DOHH2 (cell line): ENCODE measurements at regions not wholly inside any gene's neighbourhood (a gene's known extent, or its start where the extent isn't known, plus 50 kb on each side); places are given as distances from the start of the nearest gene placed in this dataset.
"Not testable (repeated sequence)": the region's sequence is repeated elsewhere in the genome, so short reads cannot be mapped to it uniquely, and the experiment has no call there.

Experiments
- H3F3A ChIP-seq: fragments of 200-600 bp; sonication (generic), shearing (Covaris generic); 2 replicates; pipeline ENCODE4 v1.6.0; 2016; ENCODE audit warnings: antibody characterized with exemption, mild to moderate bottlenecking; ENCODE audit not compliant: control insufficient read depth, insufficient read depth
- H3K27ac ChIP-seq: fragments of 200-600 bp; sonication (generic); 2 replicates; pipeline ENCODE4 v1.5.1; 2014; ENCODE audit warnings: low read depth, mild to moderate bottlenecking, low read length, moderate library complexity
- H3K27me3 ChIP-seq: fragments of 200-600 bp; sonication (generic); 2 replicates; pipeline ENCODE4 v1.6.1; 2014; ENCODE audit warnings: mild to moderate bottlenecking, low read length, mixed read lengths; ENCODE audit not compliant: control insufficient read depth
- H3K36me3 ChIP-seq: fragments of 200-600 bp; sonication (generic); 2 replicates; pipeline ENCODE4 v1.6.1; 2014; ENCODE audit warnings: mild to moderate bottlenecking, low read length, moderate library complexity, mixed read lengths; ENCODE audit not compliant: control insufficient read depth
- H3K4me1 ChIP-seq: fragments of 200-600 bp; sonication (generic); 2 replicates; pipeline ENCODE4 v1.6.1; 2014; ENCODE audit warnings: mild to moderate bottlenecking, low read length, mixed read lengths; ENCODE audit not compliant: control insufficient read depth
- H3K4me2 ChIP-seq: fragments of 200-600 bp; sonication (generic); 2 replicates; pipeline ENCODE4 v1.6.0; 2014; ENCODE audit warnings: mild to moderate bottlenecking, low read length, moderate library complexity
- H3K4me3 ChIP-seq: fragments of 200-600 bp; sonication (generic); 2 replicates; pipeline ENCODE4 v1.5.1; 2014; ENCODE audit warnings: mild to moderate bottlenecking, low read length, mixed read lengths
- H3K79me2 ChIP-seq: fragments of 200-600 bp; sonication (generic); 2 replicates; pipeline ENCODE4 v1.6.1; 2014; ENCODE audit warnings: mild to moderate bottlenecking, low read length, mixed read lengths; ENCODE audit not compliant: control insufficient read depth
- H3K9me2 ChIP-seq: fragments of 200-600 bp; sonication (generic); replicated peaks from 2 replicates; pipeline ENCODE4 v1.6.1; 2014; ENCODE audit warnings: mild to moderate bottlenecking, low read length, mixed read lengths; ENCODE audit not compliant: control insufficient read depth
- H3K9me3 ChIP-seq: fragments of 200-600 bp; sonication (generic); 2 replicates; pipeline ENCODE4 v1.6.1; 2014; ENCODE audit warnings: antibody characterized with exemption, low read length, mixed read lengths; ENCODE audit not compliant: control insufficient read depth, insufficient read depth
- H4K20me1 ChIP-seq: fragments of 200-600 bp; sonication (generic); 2 replicates; pipeline ENCODE4 v1.6.0; 2014; ENCODE audit warnings: low read depth, mild to moderate bottlenecking, antibody characterized with exemption, low read length, moderate library complexity; ENCODE audit not compliant: control insufficient read depth, insufficient read depth

GRCh38 chr2:87634106-87634505 lies 113.8 kb upstream of the PLGLB2 start:
- not testable (repeated sequence) for H3F3A ChIP-seq, H3K4me1 ChIP-seq, H3K4me2 ChIP-seq, H3K4me3 ChIP-seq, H3K79me2 ChIP-seq, H3K9me2 ChIP-seq, H3K36me3 ChIP-seq, H3K9me3 ChIP-seq, H3K27ac ChIP-seq, H4K20me1 ChIP-seq, H3K27me3 ChIP-seq

DNA sequence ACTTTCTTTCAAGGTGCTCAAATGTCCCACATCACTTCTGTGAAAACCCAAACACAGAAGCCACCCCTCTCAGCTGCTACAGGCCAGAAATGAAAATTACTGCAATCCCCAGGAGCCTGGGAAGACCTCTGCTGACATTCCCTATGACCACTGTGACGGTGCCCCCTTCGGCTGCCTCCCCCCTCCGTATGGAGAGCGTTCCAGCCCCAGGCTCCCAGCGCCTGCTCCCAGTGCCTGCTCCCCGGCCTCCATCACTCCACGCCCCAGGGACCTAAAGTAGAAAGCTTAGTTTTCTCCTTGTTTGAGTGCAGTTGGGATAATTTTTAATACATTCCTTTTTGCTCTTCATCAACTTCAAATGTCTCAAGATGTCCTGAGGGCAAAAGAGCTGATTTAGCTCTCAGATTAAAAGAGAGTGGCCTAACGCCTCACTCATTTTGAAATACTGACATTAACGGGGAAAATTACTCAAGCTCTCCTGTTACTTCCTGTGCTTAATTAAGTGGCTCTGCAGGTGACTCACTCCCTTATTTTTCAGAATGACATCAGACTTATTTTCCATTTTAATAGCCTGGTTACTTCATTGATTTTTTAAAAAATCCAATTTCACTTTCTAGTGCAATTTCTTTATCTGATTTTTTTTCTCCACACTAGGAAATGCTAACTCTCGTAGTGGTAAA lies 112.8 kb upstream of the PLGLB2 start:
- not testable (repeated sequence) for H3K4me1 ChIP-seq, H3K36me3 ChIP-seq, H3K27ac ChIP-seq, H3K9me3 ChIP-seq, H4K20me1 ChIP-seq, H3K9me2 ChIP-seq, H3F3A ChIP-seq, H3K79me2 ChIP-seq, H3K4me2 ChIP-seq, H3K27me3 ChIP-seq, H3K4me3 ChIP-seq

- H4K20me1 ChIP-seq, H3K36me3 ChIP-seq, H3K9me2 ChIP-seq, H3K27ac ChIP-seq, H3K9me3 ChIP-seq, H3K4me2 ChIP-seq, H3K27me3 ChIP-seq, H3K4me1 ChIP-seq, H3K4me3 ChIP-seq, H3K79me2 ChIP-seq, H3F3A ChIP-seq: not testable (repeated sequence)
These were observed 111.6 kb upstream of the PLGLB2 start for GRCh38 chr2:87636246-87636645.

DNA sequence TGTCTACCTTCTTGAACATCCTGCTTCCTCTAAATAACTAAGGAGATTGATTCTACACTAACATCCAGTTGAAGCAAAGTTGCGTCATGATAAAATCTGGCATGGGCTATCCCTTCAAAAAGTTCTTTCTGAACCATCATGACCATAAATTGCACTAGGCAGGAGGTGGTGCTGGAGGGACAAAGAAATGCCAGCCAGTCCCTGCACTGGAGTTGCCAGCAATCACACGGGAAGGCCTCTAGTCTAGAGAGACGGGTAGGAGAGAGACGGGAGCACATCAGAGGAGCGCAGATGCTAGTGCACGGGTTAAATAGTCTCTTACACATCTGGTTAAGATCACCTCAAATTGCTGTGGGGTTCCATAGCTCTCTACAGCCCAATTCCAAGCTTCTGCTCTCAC lies 111.2 kb upstream of the PLGLB2 start:
- not testable (repeated sequence) for H3K79me2 ChIP-seq, H3K36me3 ChIP-seq, H3K4me2 ChIP-seq, H3K27me3 ChIP-seq, H3F3A ChIP-seq, H3K27ac ChIP-seq, H4K20me1 ChIP-seq, H3K9me2 ChIP-seq, H3K9me3 ChIP-seq, H3K4me3 ChIP-seq, H3K4me1 ChIP-seq

DNA sequence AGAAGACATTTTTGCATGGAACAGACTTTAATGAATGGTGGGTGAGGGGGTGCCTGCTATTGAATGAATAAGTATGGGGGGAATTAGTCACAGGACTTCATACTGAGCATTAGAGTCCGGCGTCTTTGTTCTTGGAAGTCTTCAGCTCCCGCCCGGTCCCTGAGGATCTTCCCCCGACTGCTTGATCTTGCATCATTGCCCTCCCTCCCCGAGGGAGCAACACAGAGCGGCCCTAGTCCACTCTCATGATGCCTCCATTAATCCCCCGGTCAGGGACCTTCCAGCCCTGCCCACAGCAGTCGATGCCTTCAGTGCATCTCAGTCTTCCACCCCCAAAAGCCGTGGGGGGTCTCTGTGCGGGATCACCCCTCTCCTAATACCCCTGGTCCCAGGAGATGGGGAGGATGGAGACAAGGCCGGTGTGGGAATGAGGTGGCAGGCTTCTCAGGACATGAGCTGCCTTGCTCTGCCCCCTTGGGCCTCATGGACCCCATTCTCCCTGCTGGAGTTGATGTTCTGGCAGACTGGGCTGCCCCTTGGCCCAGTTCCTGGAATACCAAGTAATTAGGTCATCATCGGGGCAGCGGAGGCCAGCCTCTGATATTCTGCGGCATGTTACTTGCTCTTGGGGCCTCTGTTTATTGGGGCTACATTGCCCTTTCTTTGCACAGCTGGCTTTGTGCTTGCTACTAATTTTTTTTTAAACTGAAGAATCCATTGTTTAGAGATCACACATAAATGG lies 110.5 kb upstream of the PLGLB2 start:
- not testable (repeated sequence) for H3F3A ChIP-seq, H3K9me3 ChIP-seq, H3K79me2 ChIP-seq, H3K4me3 ChIP-seq, H3K9me2 ChIP-seq, H3K27ac ChIP-seq, H4K20me1 ChIP-seq, H3K4me1 ChIP-seq, H3K36me3 ChIP-seq, H3K27me3 ChIP-seq, H3K4me2 ChIP-seq

- not testable (repeated sequence) for H3K9me2 ChIP-seq, H3K9me3 ChIP-seq, H3K4me2 ChIP-seq, H3F3A ChIP-seq, H3K27me3 ChIP-seq, H4K20me1 ChIP-seq, H3K79me2 ChIP-seq, H3K4me3 ChIP-seq, H3K27ac ChIP-seq, H3K36me3 ChIP-seq, H3K4me1 ChIP-seq
These were observed 109.6 kb upstream of the PLGLB2 start for GRCh38 chr2:87638114-87638807.

DNA sequence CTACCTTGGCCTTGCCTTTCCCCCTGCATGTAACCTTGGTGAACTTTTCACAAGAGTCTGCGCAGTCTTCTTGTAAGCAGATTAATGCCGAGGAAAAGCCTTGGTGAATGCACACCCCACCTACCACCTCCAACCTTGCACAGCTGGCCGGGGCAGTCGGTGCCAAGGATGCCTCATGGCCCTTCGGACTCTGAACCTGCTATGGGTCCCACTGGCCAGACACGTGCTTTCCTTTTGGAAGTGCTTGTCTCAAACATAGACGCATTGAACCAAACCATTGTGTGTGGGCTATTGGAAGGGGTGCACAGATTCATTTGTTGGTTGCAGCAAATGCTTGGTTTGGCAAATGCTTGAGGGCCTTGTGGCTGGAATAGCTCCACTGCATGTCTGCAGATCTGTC lies 109.0 kb upstream of the PLGLB2 start:
- not testable (repeated sequence) for H3K9me2 ChIP-seq, H3K27me3 ChIP-seq, H3K4me2 ChIP-seq, H3K4me1 ChIP-seq, H3K36me3 ChIP-seq, H4K20me1 ChIP-seq, H3F3A ChIP-seq, H3K79me2 ChIP-seq, H3K27ac ChIP-seq, H3K9me3 ChIP-seq, H3K4me3 ChIP-seq

- not testable (repeated sequence) for H3K36me3 ChIP-seq, H3K79me2 ChIP-seq, H3K4me2 ChIP-seq, H4K20me1 ChIP-seq, H3K27me3 ChIP-seq, H3K9me2 ChIP-seq, H3K4me1 ChIP-seq, H3K9me3 ChIP-seq, H3K4me3 ChIP-seq, H3K27ac ChIP-seq, H3F3A ChIP-seq
These were observed 108.0 kb upstream of the PLGLB2 start for GRCh38 chr2:87639801-87640440.
